Spleen (tissue), 7 donors: ENCODE measurements at regions not wholly inside any gene's neighbourhood (a gene's known extent, or its start where the extent isn't known, plus 50 kb on each side); places are given as distances from the start of the nearest gene placed in this dataset.

Experiments used
- POLR2A ChIP-seq, 3 donors: fragments of 450-650 bp; IDR thresholded peaks; one replicate each; pipeline ENCODE4 v1.5.1; 2017; ENCODE audit warnings: antibody characterized with exemption in 3 of 3, mild to moderate bottlenecking in 1 of 3
- TF ChIP-seq, protein P1 (sequence below), 11 experiments: fragments of 200-600 bp in 7 of 11; fragments of 450-650 bp in 4 of 11; sonication (generic) in 4 of 11; IDR thresholded peaks in 8 of 11; conservative IDR thresholded peaks in 3 of 11; 1 replicate in 7 of 11; 2 replicates in 4 of 11; pipeline versions ENCODE4 v1.4.0 to v1.8.0; 2016 to 2021; ENCODE audit warnings: antibody characterized with exemption in 11 of 11, inconsistent platforms in 4 of 11, mild to moderate bottlenecking in 1 of 11
- donor health status: DM: no; HTN: no; CAD: no; lungs with moderate emphysema.
- donor health status: DM: no; HTN: no; CAD: no.
- donor health status: DM: no; HTN: no; CAD: no.

DNA sequence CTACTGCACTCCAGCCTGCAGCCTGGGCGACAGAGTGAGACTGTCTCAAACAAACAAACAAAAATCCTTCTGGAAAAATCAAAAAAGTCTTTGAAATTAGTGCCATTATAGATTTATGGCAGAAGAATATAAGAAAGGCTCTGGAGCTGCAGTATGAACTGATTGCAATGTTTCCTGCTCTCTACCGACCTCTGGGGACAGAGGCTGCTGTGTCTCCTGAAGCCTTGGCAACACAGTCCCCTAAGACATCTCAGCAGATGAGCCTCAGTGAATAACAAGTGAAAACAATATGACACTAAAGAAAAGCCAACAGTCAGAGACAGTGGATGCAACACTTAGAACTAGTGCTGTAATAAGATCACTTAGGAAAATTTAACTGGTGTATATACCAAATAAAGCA lies 494.9 kb upstream of the LRATD1 start:
- no peak for TF ChIP-seq POLR2A (IDR thresholded peaks at IDR 0.05)
- TF ChIP-seq, protein P1, sequence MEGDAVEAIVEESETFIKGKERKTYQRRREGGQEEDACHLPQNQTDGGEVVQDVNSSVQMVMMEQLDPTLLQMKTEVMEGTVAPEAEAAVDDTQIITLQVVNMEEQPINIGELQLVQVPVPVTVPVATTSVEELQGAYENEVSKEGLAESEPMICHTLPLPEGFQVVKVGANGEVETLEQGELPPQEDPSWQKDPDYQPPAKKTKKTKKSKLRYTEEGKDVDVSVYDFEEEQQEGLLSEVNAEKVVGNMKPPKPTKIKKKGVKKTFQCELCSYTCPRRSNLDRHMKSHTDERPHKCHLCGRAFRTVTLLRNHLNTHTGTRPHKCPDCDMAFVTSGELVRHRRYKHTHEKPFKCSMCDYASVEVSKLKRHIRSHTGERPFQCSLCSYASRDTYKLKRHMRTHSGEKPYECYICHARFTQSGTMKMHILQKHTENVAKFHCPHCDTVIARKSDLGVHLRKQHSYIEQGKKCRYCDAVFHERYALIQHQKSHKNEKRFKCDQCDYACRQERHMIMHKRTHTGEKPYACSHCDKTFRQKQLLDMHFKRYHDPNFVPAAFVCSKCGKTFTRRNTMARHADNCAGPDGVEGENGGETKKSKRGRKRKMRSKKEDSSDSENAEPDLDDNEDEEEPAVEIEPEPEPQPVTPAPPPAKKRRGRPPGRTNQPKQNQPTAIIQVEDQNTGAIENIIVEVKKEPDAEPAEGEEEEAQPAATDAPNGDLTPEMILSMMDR (IDR thresholded peaks at IDR 0.05 in 8 of 11, conservative IDR thresholded peaks at IDR 0.05 in 3 of 11): no peak
